ENCODE measurements at regions not wholly inside any gene's neighbourhood (a gene's known extent, or its start where the extent isn't known, plus 50 kb on each side); places are given as distances from the start of the nearest gene placed in this dataset.

- TF ChIP-seq LEF1 (IDR thresholded peaks at IDR 0.05) = no peak
- no peak for TF ChIP-seq CREM (IDR thresholded peaks at IDR 0.05; ENCODE audit: low read depth)
- TF ChIP-seq KLF13 (tag; IDR thresholded peaks at IDR 0.05; ENCODE audit: borderline replicate concordance, low read depth) = no peak
- TF ChIP-seq FIP1L1 (IDR thresholded peaks at IDR 0.05; ENCODE audit: low read depth, low read length, poor library complexity, severe bottlenecking) = no peak
Measured at GRCh38 chr17:77394540-77395295, 253.9 kb downstream of the SEC14L1 start.
